OCI-LY3 (cell line): ENCODE measurements at regions not wholly inside any gene's neighbourhood (a gene's known extent, or its start where the extent isn't known, plus 50 kb on each side); places are given as distances from the start of the nearest gene placed in this dataset.

Source experiments
- H2AFZ ChIP-seq: fragments of 200-600, 300-600 bp; shearing (Covaris generic); 2 replicates; pipeline ENCODE4 v1.6.0; 2014; ENCODE audit warnings: antibody characterized with exemption, low read depth, low read length
- H3K27ac ChIP-seq: fragments of 200-600, 300-600 bp; sonication (generic); 2 replicates; pipeline ENCODE4 v1.5.1; 2014; ENCODE audit warnings: mild to moderate bottlenecking, low read length, moderate library complexity, mixed read lengths
- H3K27me3 ChIP-seq: fragments of 200-600, 300-600 bp; sonication (generic); 2 replicates; pipeline ENCODE4 v1.6.1; 2014; ENCODE audit warnings: low read depth, low read length, mixed read lengths
- H3K36me3 ChIP-seq: fragments of 200-600, 300-600 bp; sonication (generic); replicated peaks from 2 replicates; pipeline ENCODE3; 2014; ENCODE audit warnings: low read depth, low read length, mixed read lengths
- H3K4me1 ChIP-seq: fragments of 300-600, 200-600 bp; sonication (generic); 2 replicates; pipeline ENCODE4 v1.6.1; 2014; ENCODE audit warnings: low read length, mixed read lengths
- H3K4me2 ChIP-seq: fragments of 200-600, 300-600 bp; sonication (generic); 2 replicates; pipeline ENCODE4 v1.6.1; 2014; ENCODE audit warnings: low read length, mixed read lengths
- H3K4me3 ChIP-seq: fragments of 300-600, 200-600 bp; sonication (generic); 2 replicates; pipeline ENCODE4 v1.5.1; 2014; ENCODE audit warnings: antibody characterized with exemption, mild to moderate bottlenecking, low read length, moderate library complexity
- H3K79me2 ChIP-seq: fragments of 300-600, 200-600 bp; shearing (Covaris generic); 2 replicates; pipeline ENCODE4 v1.6.1; 2014; ENCODE audit warnings: mild to moderate bottlenecking, low read length, mixed read lengths
- H3K9ac ChIP-seq: fragments of 300-600, 200-600 bp; shearing (Covaris generic); 2 replicates; pipeline ENCODE4 v1.6.0; 2014; ENCODE audit warnings: mild to moderate bottlenecking, low read length, moderate library complexity
- H3K9me3 ChIP-seq: fragments of 200-600, 300-600 bp; shearing (Covaris generic); 2 replicates; pipeline ENCODE4 v1.6.1; 2014; ENCODE audit warnings: low read length, mixed read lengths; ENCODE audit not compliant: insufficient read depth
- H4K20me1 ChIP-seq: fragments of 200-600, 300-600 bp; sonication (generic); 2 replicates; pipeline ENCODE4 v1.6.1; 2016; ENCODE audit warnings: low read length, mixed read lengths; ENCODE audit not compliant: insufficient read depth
- CTCF ChIP-seq: fragments of 200-600, 300-600 bp; sonication (generic); IDR thresholded peaks from 2 replicates; pipeline ENCODE4 v1.5.1; 2014; ENCODE audit warnings: antibody characterized with exemption, low read length, low read depth
- EZH2phosphoT487 ChIP-seq: fragments of 200-600 bp; shearing (Covaris generic); IDR thresholded peaks from 2 replicates; pipeline ENCODE4 v1.6.1; 2018; ENCODE audit warnings: antibody characterized with exemption, mixed run types, low read depth

- TF ChIP-seq EZH2phosphoT487 (no peak), CTCF (no peak)
- Histone ChIP-seq H2AFZ (no peak overlapping the region), H3K79me2 (no peaks in the 10 kb centered on the region)
These were observed 175.8 kb upstream of the SALL4 start for GRCh38 chr20:51978070-51978501.

GRCh38 chr20:51972056-51972455 is 169.7 kb upstream of the SALL4 start:
- Histone ChIP-seq H3K27me3 (no peaks in the 10 kb centered on the region; the same call in none of the 2 replicates), H3K79me2 (no peaks in the 10 kb centered on the region), H4K20me1 (no peaks in the 10 kb centered on the region)

More at GRCh38 chr20:51978070-51978501, 175.8 kb upstream of the SALL4 start:
- Histone ChIP-seq H3K4me3 (no peak overlapping the region), H4K20me1 (no peaks in the 10 kb centered on the region), H3K27me3 (no peaks in the 10 kb centered on the region), H3K27ac (no peak overlapping the region), H3K4me2 (no peak overlapping the region), H3K9me3 (peaks cover 6% of the 10 kb centered on the region; the same call in 1 of the 2 replicates), H3K4me1 (no peaks in the 10 kb centered on the region), H3K36me3 (no peaks in the 10 kb centered on the region), H3K9ac (no peak overlapping the region)

GRCh38 chr20:51970858-51971257 is 168.5 kb upstream of the SALL4 start:
- H3K4me1 ChIP-seq = no peaks in the 10 kb centered on the region
- H4K20me1 ChIP-seq = no peaks in the 10 kb centered on the region
- H2AFZ ChIP-seq = no peak overlapping the region
- H3K4me3 ChIP-seq = no peak overlapping the region
- TF ChIP-seq EZH2phosphoT487 = no peak
- no peak for TF ChIP-seq CTCF
- no peak overlapping the region for H3K4me2 ChIP-seq
- no peak overlapping the region for H3K27ac ChIP-seq
- no peaks in the 10 kb centered on the region for H3K9me3 ChIP-seq
- no peaks in the 10 kb centered on the region for H3K36me3 ChIP-seq
- H3K27me3 ChIP-seq = no peaks in the 10 kb centered on the region; the same call in none of the 2 replicates
- no peak overlapping the region for H3K9ac ChIP-seq
- H3K79me2 ChIP-seq = no peaks in the 10 kb centered on the region

More at GRCh38 chr20:51972056-51972455, 169.7 kb upstream of the SALL4 start:
- Histone ChIP-seq H3K36me3 (no peaks in the 10 kb centered on the region), H3K4me2 (no peak overlapping the region), H3K4me3 (no peak overlapping the region), H3K9ac (no peak overlapping the region), H3K9me3 (no peaks in the 10 kb centered on the region), H2AFZ (no peak overlapping the region), H3K4me1 (no peaks in the 10 kb centered on the region), H3K27ac (no peak overlapping the region)
- TF ChIP-seq CTCF (no peak), EZH2phosphoT487 (no peak)

GRCh38 chr20:51969191-51969590 is 166.9 kb upstream of the SALL4 start:
- TF ChIP-seq EZH2phosphoT487 = no peak
- TF ChIP-seq CTCF = no peak
- Histone ChIP-seq H3K36me3 (no peaks in the 10 kb centered on the region), H4K20me1 (no peaks in the 10 kb centered on the region), H3K4me3 (no peak overlapping the region), H3K9ac (no peak overlapping the region), H3K4me1 (no peaks in the 10 kb centered on the region), H3K4me2 (no peak overlapping the region), H3K9me3 (no peaks in the 10 kb centered on the region), H3K79me2 (no peaks in the 10 kb centered on the region), H3K27ac (no peak overlapping the region), H2AFZ (no peak overlapping the region), H3K27me3 (no peaks in the 10 kb centered on the region; the same call in none of the 2 replicates)
